HG03575 (cell line): ENCODE measurements at regions not wholly inside any gene's neighbourhood (a gene's known extent, or its start where the extent isn't known, plus 50 kb on each side); places are given as distances from the start of the nearest gene placed in this dataset.
"Not testable (repeated sequence)": the region's sequence is repeated elsewhere in the genome, so short reads cannot be mapped to it uniquely, and the experiment has no call there.

Experiments used
- ATAC-seq: cut with Tn5 transposase; IDR thresholded peaks from one replicate; pipeline ENCODE4 v1.9.1; 2021; ENCODE audit not compliant: unreplicated experiment, insufficient number of reproducible peaks, low FRiP score; ENCODE audit errors: extremely low read depth

DNA sequence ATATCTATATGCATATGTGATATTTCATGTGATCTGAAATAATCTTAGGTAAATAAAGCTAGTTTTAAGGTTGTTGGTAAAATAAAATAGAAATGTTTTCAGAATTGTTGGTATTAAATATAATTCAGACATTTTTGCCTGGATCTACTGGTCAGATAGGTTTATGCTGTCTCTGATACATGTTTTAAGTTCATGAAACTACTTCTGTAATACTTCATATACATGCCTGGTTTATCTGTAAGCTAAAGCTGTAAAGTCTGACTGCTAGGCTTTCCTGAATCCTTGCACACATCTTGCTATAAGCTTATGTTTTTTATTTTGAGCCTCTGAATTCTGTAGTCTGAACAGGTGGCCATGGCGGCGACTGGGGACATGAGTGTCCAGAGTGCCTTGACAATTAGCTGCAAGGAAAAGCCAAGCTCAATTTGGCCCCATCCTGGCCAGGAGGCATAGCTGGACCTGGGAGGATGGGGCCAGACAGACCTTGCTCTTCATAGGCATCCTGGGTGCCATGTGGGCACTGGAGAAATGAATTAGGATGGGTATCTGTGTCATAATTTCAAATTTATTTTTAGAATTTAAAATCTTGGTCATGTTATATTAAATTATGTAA is 241.0 kb upstream of the UBASH3B start:
- no peak for ATAC-seq

GRCh38 chr11:122413677-122414076 is 241.8 kb upstream of the UBASH3B start:
- ATAC-seq = no peak

DNA sequence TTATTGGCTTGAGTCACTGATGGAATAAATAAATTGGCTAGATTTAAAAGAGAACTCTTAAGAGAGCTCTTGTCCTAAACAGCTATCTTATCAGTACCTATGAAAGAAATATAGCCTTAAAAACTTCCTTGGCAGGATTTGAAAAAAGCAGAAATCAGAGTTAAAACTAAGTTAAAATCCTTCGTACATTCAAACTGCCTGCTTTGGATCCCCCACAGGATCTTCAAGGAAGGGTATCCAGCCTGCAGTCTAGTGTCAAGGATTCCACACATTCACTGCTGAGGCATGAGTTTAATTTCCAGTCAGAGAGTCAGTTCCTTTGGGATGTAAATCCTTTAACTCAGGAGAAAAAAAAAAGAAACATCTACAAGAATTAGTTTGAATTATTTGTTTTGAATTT is 242.9 kb upstream of the UBASH3B start:
- ATAC-seq = no peak

DNA sequence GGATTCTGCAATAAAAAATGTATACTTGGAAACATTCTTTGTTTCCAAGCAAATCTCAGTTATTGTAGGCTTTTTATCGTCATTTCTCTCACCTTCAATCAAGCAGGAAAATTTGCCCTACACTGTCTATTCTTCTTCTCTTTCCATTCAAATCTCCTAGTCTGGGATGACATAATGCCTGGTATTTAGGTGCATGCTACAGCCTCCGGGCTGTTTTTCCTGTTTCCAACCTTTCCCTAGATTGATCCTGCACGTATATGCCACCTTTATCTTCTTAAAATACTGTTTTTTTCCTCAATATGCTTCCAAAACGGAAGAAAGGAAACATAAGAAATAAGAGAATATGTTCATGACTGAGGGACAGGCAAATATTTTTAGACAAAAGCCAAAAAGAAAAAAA is 249.1 kb upstream of the UBASH3B start:
- ATAC-seq = no peak

GRCh38 chr11:122405547-122406341 is 249.8 kb upstream of the UBASH3B start:
- ATAC-seq = no peak

- ATAC-seq = no peak
Measured at GRCh38 chr11:122404571-122404970, 251.0 kb upstream of the UBASH3B start.

DNA sequence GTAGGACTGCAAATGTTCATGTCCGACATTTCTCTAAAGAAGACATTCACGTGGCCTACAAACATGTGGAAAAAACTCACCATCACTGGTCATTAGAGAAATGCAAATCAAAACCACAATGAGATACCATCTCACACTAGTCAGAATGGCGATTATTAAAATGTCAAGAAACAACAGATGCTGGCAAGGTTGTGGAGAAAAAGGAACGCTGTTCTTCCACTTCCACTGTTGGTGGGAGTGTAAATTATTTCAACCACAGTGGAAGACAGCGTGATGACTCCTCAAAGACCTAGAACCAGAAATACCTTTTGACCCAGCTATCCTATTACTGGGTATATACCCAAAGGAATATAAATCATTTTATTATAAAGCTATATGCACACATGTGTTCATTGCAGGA is 253.9 kb upstream of the UBASH3B start:
- not testable (repeated sequence) for ATAC-seq

DNA sequence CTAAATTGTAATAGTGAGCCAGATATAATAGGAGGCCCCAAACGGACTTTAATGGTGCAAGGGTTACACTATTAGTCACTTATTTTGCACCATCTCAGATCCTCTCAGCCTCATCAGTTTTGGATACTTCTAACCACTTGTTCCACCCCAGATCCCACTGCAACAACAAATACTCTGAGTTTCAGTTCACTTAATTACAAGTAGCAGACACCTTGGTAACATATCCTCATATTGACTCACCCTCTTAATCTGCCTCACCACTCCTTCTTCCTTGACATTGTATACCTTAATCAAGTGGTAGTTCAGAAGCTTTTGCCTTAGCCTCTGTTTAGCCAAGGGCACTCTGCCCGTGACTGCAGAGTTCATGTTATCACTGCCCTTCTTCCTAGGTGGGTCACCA is 256.1 kb upstream of the UBASH3B start:
- no peak for ATAC-seq

GRCh38 chr11:122398851-122399250 is 256.7 kb upstream of the UBASH3B start:
- no peak for ATAC-seq

DNA sequence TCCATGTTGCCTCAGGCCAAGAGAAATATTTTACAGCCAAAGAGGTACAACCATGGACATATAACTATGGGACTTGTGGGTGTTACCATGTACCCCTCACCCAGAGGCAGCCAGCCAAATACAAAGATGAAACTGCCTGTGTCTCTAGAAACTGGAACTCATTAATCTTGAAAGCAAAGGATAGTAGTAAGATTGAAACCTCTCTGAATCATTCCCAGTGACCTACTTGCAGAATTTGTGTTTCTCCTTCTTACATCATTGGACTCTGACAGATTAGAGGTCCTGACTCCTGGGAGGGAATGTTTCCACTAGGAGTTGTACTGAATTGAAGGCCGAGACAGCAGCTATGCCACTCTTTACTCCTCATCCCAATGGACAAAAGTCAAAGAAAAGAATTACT is 257.4 kb upstream of the UBASH3B start:
- ATAC-seq = no peak

DNA sequence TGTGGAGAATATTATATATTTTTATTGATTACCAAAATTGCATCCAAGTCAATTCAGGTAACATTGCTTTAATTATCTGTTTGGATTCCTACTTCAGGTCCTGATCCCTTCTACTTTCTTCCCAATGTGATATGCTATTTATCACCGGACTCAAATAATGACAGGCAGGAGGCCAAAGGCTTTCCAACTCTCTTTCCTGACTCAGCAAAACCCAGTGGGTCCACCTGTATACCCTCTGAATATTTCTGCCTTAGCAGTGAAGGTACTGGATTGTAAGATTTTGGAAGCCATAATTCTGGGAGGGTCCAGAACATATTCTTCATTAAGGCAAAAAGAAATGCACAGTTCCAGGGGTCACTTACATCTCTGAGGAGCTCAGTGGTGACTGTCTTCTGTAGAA is 260.2 kb upstream of the UBASH3B start:
- no peak for ATAC-seq

DNA sequence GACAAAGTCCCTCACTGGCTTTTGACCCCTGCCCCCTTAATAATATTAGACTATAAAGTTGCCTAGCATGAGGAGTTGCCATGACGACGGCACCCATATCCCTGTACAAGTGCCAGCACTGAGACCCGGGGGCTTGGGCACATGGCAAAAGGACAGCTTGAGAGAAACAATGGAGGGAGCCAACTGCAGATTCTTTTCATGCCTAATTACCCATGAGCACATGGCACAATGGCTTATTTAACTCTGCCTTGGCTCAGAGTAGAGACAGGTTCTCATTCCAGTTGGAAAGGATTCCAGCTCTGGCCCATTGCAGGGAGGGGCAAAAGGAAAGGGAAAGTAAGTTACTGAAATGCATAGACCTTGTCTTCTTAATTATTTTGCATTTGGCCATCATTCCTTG is 261.2 kb upstream of the UBASH3B start:
- ATAC-seq = no peak

DNA sequence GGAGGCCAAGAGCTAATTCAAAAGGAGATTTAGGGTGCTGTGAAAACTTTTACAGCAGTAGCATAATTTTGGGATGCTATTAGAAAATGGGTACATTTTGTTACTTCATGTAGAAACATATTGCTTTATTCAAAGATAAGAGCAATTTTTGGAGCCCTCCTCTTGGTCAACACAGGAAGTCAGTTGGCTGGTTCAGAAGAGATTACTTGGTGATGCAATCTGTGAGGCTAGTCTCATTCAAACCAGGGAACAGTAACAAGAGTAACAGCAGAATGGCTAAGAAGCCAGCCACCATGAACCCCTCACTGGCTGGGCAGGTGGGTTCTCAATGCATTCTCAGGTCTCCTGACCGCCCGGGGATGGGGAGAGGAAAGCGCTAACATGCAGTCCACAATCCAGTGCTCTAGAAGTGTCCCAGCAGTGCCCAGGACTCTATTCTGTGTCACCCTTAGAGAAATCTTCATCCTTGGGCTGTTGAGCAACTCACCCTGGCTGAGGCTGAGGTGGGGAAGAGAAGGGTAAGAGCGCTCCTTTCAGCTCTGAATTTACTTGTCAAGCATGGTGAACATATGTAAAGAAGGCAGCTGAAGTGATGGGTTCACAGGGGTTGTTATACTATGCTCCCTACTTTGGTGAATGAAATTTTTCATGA is 262.2 kb upstream of the UBASH3B start:
- no peak for ATAC-seq

DNA sequence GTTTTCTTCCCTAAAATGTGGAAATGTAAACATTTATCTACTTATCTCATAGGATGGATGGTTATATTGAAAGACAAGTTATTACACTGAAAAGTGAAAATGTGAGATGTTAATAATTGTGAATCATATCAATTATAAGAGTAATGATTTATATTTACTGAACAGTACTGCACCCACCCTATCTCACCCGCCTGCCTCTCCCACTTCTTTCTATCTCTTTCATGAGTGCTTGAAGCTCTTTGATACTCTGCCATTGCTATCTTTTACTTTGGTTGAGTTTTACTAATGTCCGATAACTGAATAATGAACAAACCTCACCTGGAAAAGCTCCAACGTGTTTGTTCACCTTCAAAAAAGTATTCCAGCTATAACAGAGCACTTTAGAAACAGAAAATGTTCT is 263.0 kb upstream of the UBASH3B start:
- ATAC-seq = no peak

DNA sequence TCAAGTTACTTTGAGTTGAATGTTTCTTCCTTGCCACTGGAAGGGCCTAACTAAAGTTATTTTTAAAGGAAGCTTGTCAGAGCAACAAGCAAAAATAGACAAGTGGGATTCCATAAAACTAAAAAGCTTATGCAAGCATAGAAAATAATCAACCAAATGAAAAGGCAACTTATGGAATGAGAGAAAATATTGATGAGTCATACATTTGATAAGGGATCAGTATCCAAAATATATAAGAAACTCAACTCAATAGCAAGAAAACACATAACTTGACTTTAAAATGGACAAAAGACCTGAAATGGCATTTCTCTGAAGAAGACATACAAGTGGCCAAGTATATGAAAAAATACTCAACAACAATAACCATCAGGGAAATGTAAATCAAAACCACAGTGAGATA is 264.5 kb upstream of the UBASH3B start:
- no peak for ATAC-seq

GRCh38 chr11:122383186-122383585 is 267.2 kb upstream of the BLID start:
- no peak for ATAC-seq

DNA sequence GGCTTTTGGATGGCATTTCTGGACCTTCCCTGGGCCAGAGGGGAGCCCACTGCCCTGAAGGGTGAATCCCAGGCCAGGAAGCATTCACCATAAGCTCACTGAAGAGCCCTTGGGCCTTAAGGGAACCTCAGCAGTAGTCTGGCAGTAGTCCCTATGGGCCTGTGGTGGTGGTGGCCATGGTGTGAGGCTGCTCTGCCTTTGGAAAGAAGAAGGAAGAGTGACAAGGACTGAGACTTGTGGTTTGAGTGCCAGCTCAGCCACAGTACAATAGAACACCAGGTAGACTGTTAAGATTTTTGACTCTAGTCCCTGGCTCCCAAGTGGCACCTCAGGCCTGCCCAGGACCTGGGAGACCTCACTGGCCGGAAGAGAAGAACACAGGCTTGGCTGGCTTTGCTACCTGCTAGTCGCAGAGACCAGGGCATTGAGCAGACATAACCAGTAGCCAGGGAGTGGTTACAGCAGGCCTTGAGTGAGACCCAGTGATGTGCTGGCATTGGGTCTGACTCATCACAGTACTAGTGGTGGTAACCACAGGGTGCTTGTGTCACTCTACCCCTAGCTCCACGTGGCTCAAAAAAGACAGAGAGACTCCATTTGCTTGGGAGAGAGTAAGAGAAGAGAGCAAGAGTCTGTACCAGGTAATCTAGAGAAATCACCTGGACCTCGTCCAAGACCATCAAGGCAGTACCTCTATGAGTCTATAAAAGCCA is 259.8 kb upstream of the BLID start:
- ATAC-seq = no peak

DNA sequence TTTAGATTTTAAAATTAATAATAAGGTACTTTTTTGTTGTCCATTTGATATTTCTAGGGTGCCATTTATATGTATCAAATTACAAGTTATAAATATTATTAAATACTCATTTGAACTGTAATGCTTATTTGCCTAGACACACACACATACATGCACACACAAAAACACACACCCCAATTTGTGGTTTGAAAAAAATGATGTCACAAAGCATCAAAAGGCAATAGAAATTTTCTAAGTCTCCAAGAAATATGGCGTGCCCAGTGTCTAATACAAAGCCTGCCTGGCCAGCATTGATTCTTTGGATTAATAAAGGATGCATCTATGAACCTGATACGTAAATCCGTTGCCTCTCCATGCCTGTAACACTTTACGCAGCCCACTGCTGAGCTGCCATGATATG is 252.8 kb upstream of the BLID start:
- no peak for ATAC-seq

- ATAC-seq = no peak
Measured at GRCh38 chr11:122367809-122368231, 251.8 kb upstream of the BLID start.
